RPMI8226 (cell line): ENCODE measurements at regions not wholly inside any gene's neighbourhood (a gene's known extent, or its start where the extent isn't known, plus 50 kb on each side); places are given as distances from the start of the nearest gene placed in this dataset.

ENCODE experiments used
- DNase-seq: peaks from one replicate; pipeline ENCODE4 v3.0.0-alpha.2; 2015

DNA sequence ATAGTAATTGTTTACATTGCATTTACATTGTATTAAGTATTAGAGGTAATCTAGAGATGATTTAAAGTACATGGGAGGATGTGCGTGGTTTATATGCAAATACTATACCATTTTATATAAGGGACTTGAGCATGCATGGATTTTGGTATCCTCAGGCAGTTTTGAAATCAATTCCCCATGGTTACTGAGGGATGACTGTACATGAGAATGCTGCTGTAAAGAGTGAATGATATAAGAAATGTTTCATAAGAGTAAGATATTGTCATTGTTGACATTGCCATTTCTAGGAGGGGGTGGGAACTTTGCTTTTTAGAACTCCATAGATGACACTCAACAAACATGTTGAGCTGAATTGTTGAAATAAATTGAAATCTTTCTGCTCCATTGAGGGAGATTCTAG, 185.0 kb downstream of the SEMA6A start:
- no peak for DNase-seq

GRCh38 chr5:116388564-116389258, 185.9 kb downstream of the SEMA6A start:
- no peak for DNase-seq

DNA sequence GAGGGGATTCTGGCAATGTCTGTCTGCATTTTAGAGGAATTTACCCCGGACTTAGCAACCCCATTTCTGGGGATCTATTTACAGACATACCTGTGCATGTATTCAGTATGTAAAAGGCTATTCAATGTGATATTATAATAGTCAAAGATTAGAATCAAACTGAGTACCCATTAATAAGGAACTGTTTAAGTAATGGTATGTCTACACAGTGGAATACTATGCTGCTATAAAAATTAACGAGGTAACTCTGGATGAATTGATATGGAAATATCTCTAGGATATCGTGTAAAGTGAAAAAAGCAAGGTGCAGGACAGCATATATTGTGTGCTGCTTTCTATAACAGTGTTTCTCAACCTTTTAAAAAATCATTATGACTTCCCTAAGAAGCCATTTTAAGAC, 186.9 kb downstream of the SEMA6A start:
- no peak for DNase-seq

GRCh38 chr5:116386633-116387032, 188.0 kb downstream of the SEMA6A start:
- DNase-seq: no peak

GRCh38 chr5:116382874-116383266, 191.8 kb downstream of the SEMA6A start:
- DNase-seq: no peak

DNA sequence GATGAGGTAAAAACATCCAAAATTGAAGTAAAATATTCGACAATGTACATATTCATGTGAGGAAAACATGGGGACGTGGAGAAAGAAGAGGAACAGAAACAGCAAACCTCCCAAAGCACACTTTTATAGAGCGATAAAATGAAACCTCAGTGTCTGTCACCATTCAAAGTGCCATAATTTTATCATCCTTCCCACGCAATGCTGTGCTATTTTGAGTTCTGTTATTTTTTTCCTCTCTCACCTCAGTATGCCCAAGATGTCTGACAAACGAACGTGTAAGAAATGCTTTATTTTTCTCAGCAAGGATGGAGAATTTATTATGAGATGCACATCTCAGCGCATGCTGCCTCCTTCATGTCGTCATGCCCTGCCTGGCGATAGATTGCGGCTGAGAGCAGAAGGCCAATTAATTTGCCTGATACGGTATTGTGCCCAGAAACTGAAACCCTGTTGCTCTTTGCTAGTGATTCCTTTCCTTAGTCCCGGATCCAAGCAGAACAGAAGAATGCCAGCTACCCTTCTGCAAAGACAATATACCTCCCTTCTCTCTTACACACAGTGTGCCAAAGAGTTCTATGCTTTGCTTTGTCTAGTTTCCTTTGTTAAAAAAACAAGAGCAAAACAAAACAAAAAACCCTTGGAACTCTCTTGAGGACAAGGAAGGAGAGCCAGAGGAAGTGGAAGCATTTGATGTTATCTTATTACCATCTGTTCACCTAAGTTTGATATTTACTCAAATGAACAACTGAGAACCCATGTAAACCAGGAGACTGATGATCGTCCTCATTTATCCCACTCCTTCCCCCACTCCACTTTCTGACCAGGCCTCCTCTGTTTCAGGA, 192.4 kb downstream of the SEMA6A start:
- no peak for DNase-seq

DNA sequence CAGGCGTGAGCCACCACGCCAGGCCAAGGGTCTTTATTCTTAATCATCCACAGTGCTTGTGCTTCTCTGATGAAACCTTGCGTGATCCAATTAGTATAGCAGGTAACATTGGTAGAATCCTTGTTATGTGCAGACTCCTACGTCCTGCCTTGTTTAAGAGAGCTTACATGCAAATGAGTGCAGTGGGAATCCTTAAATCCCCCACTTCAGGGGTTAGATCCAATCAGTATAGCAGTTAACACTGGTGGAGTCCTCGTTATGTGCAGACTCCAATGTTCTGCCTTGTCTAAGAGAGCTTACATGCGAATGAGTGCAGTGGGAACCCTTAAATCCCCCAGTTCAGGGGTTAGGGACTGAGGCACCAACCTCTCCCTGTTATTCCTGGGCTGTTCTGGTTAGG, 193.4 kb downstream of the SEMA6A start:
- no peak for DNase-seq

- no peak for DNase-seq
Measured at GRCh38 chr5:116380621-116381020, 194.0 kb downstream of the SEMA6A start.

DNA sequence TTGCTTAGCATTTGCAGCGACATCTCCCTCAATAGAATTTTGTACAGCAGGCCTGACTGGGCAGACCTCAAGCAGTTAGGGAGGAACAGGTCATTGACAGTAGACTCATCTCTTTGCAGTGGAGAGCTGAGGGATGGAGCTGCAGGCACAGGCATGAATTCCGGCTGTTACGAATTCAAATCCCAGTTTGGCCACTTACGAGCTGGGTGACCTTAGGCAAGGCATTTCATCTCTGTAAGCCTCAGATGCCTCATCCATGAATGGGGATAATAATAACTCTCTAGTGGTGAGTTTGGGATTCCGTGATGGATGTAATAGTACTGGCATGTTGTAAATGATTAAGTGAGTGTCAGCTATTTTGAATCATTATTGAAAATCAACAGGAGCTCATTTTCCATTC, 195.3 kb downstream of the SEMA6A start:
- no peak for DNase-seq

- no peak for DNase-seq
Measured at GRCh38 chr5:116378777-116379121, 195.9 kb downstream of the SEMA6A start.

GRCh38 chr5:116378007-116378776, 196.4 kb downstream of the SEMA6A start:
- DNase-seq: no peak

DNA sequence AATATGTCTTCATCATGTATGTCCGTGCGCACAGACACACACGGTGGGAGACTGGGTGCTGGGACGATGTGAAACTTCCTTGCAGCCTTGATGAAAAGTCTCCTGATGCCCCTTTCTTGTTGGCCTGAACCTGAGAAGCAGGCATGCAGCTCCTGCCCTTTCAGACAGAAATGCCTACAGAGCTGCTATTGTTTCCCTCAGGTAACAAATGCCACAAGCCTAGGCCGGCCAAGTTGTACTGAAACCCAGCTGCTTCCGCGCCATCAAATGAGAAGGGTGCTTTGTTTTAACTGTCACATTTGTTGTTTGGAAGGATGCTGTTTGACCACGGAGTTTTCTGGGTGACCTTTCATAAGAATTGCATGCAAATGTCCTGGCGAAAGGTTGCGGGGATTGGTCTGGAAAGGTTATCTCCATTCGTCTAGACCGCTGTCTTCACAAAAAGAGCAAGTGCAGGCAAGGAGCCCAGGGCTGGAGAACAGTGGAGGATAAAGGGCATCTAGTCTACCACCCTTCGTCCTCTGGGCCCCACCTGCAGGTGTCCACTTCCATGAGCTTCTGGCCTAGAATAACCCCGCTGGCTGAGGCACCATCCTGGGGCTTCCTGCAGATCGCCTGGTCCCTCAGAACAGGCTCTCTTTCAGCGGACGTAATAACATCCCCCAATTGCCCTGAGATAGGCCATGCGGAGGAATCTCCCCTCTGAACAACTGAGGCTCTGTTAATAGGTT, 197.2 kb downstream of the SEMA6A start:
- no peak for DNase-seq

DNA sequence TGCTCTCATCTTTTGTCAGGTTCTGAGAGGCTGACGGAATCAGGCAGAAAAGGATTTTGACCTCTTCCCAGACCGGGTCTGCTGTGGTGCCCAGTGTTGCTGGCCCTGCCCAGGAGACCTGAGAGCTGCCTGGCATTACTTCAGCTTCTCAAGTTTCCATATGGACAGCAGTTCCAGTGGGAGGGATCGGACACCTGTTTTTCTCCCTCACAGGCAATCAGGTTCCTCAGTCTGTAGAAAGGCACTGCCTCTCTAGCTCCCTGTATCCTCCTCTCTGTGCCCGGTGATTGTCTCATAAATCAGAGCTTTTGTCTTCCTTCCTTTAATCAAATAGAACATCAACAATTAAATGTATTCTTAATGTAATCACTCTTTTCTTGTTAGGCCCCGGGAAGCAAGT, 198.7 kb downstream of the SEMA6A start:
- no peak for DNase-seq

- no peak for DNase-seq
Measured at GRCh38 chr5:116374434-116374852, 200.2 kb downstream of the SEMA6A start.

- no peak for DNase-seq
Measured at GRCh38 chr5:116372931-116373597, 201.6 kb downstream of the SEMA6A start.

GRCh38 chr5:116371935-116372334, 202.7 kb downstream of the SEMA6A start:
- no peak for DNase-seq

- DNase-seq: no peak
Measured at GRCh38 chr5:116371431-116371830, 203.2 kb downstream of the SEMA6A start.

- no peak for DNase-seq
Measured at GRCh38 chr5:116370886-116371285, 203.7 kb downstream of the SEMA6A start.

GRCh38 chr5:116370149-116370548, 204.5 kb downstream of the SEMA6A start:
- DNase-seq: no peak

DNA sequence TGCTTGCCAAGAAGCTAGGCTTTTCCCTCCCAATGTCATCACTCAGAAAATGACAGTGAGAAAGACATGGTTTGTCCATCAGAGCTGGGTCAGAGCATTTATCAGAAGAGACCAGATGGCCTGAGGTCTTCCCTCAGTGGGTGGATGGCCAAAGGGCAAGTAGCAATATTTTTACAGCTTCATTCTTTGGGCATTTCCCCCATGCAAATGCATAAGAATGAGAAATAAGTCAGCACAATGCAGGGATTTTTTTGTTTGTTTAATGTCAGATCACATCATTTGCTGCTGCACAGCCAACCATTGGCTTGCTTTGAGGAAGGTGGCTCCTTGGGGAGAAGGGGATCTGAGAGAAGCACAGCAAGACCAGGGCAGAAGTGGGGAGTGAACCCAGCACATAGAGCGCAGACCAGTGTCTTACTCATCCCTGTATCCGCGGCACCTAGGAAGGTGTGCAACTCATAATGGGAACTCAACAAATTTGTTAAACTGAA, 209.6 kb downstream of the SEMA6A start:
- DNase-seq: no peak

DNA sequence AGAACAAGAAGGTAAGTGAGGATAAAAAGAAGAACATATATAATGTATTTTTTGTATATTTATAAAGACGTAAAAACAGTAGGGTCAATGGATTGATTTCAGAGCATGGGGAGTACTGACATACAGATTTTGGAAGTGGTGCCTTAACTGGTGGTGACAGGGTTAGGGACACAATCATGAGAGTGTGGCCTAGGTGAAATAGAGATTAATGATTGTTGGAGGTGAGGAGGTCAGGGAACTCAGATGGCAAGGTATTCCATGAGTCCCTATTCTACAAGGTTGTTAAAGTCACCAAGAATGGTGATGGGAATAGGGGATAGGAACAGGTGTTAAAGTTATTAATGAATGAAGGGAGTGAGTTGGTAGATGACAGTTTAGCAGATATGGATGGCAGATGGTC, 210.8 kb downstream of the SEMA6A start:
- no peak for DNase-seq

DNA sequence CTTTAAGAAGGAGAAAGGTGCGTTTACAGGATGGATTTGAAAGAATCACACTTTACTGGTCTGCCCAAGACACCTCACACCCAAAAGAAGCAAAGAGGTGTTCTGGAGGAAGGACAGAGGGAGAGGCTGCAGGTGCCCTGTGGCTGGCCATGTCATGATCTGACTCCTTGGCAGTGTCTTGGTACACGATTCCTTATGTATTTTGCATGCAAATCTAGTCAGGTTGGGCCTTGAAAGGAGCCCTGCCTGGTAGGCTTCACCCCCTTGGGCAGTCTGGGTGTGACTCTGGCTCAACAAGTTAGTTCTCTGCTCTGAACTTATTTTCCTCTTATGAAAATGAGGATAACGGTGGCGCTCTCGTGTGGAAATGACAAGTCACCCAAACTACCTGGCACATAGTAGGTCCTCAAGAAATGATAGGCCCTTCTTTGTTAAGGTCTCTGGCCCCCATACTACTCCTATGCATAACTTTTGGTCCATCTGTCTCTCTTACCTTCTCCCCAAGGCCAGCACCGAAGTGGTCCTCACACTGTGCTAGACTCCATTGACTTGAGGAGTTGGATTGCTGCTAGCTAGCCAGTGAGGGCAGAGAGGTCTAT, 212.5 kb downstream of the SEMA6A start:
- DNase-seq: no peak
